Epithelial cell of esophagus (primary cell): ENCODE measurements at regions not wholly inside any gene's neighbourhood (a gene's known extent, or its start where the extent isn't known, plus 50 kb on each side); places are given as distances from the start of the nearest gene placed in this dataset.

Experiments used
- DNase-seq: peaks from one replicate; pipeline ENCODE4 v3.0.0; 2010; ENCODE audit warnings: low read depth
- H3K4me3 ChIP-seq: 2 replicates; pipeline ENCODE4 v1.5.1; 2011; ENCODE audit warnings: mild to moderate bottlenecking, low read length, control low read depth
- CTCF ChIP-seq: IDR thresholded peaks from 2 replicates; pipeline ENCODE4 v1.5.1; 2011; ENCODE audit warnings: low read depth, mild to moderate bottlenecking, low read length, control low read depth, inconsistent platforms; ENCODE audit not compliant: insufficient read depth; ENCODE audit errors: missing control alignments

DNA sequence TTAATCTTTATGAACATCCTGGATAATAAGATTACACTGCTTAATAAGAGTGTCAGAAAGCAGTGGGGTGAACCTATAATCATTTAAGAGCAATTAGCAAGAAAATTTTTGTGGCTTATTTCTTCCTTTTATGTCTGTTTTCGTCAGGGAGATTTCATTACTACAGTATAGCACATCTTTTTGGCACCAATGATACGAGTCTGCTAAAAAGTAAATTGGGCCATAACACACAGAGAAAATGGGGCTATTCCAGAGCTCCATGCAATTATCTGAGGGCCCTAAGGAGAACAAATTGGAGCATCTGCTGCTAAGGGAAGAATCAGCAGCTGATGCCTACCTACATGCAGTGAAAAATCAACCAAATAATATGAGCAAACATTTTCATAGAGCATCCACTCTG lies 330.3 kb upstream of the NCAM2 start:
- DNase-seq: no peak
- no peak for TF ChIP-seq CTCF
- no peak overlapping the region for H3K4me3 ChIP-seq

DNA sequence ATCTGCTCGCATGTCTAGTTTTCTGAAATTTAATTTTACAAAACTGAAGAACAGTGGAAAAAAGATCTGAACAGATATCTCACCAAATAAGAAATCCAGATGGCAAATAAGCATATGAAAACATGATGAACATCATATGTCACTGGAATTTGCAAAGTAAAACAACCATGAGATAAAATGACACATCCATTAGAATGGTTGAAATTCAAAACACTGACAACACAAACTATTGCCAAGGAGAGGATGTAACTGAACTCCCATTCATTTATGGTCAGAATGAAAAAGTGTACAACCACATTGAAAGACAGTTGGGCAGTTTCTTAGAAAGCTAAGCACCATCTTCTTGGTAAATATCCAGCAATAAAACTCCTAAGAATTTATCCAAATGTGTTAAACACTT lies 312.7 kb upstream of the NCAM2 start:
- no peak for DNase-seq
- no peak overlapping the region for H3K4me3 ChIP-seq
- no peak for TF ChIP-seq CTCF

DNA sequence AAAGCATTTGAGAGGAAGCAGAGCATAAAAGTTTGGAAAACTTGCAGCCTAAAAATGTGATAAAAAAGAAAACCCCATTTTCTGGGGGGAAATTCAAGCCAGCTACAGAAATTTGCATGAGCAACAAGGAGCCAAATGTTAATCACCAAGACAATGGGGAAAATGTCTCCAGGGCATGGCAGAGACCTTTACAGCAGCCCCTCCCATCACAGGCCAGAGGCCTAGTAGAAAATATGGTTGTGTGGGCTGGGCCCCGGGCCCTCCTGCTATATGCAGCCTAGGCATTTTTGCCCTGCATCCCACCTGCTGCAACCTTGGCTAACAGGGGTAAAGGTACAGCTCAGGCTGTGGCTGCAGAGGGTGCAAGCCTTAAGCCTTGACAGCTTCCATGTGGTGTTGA lies 299.6 kb upstream of the NCAM2 start:
- DNase-seq: no peak
- TF ChIP-seq CTCF: no peak

DNA sequence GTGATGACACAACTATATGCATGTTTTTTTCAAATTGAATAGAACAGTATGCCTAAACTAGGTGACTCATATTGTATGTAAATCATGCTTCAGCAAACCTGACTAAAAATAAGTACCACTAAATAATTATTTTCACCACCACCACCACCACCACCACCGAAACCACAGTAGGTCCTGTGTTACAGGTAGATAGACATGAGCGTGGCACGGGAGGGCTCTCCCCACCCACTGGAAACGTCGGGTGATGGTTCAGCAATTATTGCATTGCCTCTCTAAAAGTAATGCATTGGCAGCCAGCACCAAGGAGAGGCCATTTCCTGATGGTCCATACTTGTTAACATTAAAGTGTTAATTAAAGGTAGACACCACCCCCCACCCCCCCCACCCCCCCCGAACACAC lies 297.0 kb upstream of the NCAM2 start:
- no peak for TF ChIP-seq CTCF
- DNase-seq: peak; percentile 1
- no peak overlapping the region for H3K4me3 ChIP-seq

More for the DNA sequence above, 299.6 kb upstream of the NCAM2 start:
- H3K4me3 ChIP-seq: no peak overlapping the region

DNA sequence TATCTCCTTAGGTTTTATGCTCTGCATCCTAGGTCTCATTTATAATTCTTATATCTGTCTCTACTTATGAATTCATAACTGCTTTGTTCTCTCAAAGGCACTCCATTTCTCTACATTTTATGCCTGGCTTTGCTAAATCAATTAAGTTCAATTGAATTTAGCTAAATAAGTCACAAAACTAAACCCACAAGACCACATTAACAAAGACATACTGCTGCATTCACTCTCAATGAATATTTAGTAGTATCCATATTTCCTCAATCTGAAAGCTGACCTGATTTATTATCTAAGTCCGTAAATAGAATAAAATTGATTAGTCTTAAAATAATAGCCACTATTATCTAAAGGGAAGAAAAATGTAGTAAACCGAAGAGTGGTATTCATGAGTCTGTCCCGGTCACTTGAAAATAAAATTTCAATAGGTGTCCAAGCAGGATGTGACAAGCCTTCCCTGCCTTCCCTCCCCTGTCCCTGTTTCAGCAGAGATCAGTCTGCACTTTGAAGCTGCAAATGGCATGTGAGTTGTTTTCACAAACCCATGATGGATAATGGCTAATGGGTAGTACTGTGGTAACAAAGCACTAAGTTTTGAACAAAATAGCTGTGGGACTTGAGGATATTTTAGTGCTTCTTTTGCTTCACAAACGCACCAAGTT lies 295.0 kb upstream of the NCAM2 start:
- H3K4me3 ChIP-seq: no peak overlapping the region
- no peak for DNase-seq
- TF ChIP-seq CTCF: no peak

GRCh38 chr21:20720623-20721022 lies 277.6 kb upstream of the NCAM2 start:
- H3K4me3 ChIP-seq: no peak overlapping the region
- no peak for TF ChIP-seq CTCF
- no peak for DNase-seq

- H3K4me3 ChIP-seq: no peak overlapping the region
- DNase-seq: no peak
- TF ChIP-seq CTCF: no peak
These were observed 277.1 kb upstream of the NCAM2 start for GRCh38 chr21:20721151-20721550.
